Right renal pelvis (tissue), 4 donors: ENCODE measurements at regions not wholly inside any gene's neighbourhood (a gene's known extent, or its start where the extent isn't known, plus 50 kb on each side); places are given as distances from the start of the nearest gene placed in this dataset.

Experiments used
- DNase-seq, 4 donors: peaks; one replicate each; pipeline ENCODE4 v3.0.0-alpha.2; 2013; ENCODE audit warnings: low read depth in 4 of 4, low spot score in 3 of 4, missing footprints in 1 of 4

DNA sequence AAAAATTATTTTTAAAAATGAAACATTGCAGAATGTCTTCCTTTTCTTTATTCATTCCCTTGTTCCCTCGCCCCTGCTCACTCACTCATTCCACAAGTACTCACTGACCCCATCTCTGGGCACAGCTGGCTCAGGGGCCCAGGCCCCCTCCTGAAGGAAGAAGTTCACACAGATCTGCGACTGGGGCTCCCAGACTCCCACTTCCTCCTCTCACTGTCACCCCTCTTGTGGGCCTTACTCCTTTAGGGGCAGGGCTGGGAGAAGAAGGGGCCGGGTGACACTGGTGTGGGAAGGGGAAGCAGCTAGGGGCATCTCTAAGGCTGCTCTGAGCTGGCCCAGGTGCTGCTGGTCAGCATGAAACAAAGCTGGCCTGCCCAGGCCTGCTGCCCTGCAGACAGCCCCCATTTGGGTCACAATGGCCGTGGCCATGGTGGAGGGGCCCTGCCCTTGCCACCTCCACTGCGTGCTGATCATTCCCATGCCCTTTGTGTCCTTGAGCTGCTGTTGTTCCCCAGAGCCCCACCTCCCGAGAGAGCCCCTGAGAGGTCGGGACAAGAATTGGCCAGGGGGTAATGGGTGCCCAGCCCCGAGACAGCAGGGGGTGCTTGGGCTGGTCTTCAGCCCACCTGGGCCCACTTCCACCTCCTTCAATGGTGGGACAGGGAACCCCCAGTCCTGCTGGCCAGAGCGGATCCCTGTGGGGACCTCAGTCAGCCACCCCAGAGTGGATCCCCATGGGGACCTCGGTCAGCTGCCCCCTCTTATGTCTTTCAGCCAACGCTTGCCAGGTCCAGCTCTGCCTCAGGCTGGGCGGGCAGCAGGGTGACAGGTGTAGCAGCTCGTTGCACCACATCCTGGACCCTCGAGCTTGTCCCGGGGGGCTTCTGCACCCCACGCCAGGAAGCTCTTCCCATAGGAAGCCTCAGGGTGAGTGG, 212.4 kb upstream of the C14orf180 start:
- DNase-seq = no peak

DNA sequence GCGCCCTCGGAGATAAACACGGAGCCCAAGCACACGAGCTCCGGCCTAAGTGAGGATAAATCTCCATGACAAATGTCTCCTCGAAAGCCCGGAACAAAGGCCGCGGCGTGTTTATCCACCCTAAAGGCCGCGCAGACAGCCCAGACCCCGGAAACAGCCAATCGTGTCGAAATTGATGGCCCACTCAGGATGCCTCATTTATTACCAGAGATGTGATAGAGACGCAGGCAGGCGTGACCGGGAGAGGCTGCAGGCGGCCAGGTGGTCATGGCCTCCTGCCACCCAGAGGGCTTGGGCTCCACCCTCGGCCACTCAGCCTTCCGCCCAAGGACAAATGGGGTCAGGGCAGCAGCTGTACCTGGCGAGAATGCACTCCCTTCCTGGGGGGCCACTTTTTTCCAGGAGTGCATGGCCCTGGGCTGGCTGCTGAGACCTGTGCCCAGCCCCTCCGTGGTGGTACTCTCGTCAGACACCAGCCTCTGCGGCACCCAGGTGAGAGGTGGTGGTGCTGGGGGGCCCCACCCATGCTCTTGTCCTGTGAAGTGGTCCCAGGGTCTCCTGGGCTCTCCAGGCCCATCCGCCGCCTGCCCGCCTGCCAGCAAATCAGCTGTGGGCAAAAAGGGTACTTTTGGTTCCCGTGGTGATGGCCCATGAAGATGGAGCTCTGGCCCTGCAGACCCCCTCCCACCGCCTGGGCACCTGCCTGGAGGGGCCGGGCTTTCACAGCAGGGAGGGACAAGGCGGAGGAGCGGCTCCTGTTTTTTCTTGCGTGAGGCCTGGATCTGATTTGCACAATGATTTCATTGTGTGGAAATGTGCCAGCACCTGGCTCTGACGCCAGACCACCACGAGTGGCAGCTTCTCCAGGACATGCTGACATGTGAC, 211.5 kb upstream of the C14orf180 start:
- no peak for DNase-seq

DNA sequence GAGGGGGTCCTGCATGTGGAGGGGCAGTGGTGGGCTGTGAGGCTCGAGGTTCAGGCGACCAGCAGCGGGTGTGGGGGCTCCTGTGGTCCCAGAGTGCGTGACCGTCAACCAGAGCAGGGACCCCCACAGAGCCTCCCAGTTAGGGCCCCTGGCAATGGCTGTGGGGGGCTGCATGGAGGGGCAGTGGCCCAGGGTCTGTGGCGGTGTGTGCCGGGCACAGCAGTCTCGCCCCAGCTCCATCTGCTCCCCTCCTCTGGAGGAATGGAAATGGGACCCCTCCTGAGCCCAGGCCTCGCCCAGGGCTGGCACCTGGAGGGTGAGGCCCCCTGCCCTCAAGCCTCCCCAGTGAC, 210.8 kb upstream of the C14orf180 start:
- DNase-seq = no peak

DNA sequence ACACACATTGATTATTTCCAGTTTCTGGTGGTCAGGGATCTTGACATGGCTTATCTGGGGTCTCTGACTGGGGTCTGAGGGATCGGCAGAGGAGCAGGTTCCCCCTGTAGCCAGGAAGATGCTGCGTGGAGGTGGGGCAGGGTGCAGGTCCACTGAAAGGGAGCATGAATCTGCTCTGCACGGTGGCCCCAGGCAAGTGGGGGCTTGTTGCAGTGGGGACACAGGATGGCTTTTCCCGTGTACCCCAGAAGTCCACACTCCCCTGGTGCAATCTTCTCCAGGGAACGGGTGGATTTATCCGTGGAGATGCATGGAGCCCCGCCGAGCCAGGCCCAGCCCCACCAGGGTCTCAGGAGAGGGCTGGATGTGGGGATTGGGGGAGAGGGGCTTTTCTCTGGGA, 210.4 kb upstream of the C14orf180 start:
- no peak for DNase-seq

GRCh38 chr14:104370256-104370870, 209.2 kb upstream of the C14orf180 start:
- DNase-seq = no peak

GRCh38 chr14:104371031-104371430, 208.5 kb upstream of the C14orf180 start:
- no peak for DNase-seq

DNA sequence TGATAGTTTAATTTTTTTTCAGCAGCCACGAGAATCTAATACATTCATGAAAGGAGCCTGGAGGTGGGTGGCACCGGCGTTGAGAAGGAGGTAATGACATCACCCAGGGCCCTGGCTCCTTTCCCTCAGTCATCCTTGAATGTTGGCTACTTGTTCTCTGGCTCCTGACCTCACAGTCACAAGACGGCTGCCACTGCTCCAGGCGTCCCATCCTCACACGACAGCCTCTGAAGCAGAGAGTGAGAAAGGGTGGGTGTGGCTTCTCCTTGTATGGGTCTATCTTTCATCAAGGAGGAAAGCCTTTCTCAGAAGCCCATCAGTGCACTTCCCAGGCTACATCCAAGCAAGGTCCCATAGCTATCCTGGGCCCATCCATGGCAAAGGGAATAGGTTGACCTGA, 207.6 kb upstream of the C14orf180 start:
- DNase-seq = no peak

DNA sequence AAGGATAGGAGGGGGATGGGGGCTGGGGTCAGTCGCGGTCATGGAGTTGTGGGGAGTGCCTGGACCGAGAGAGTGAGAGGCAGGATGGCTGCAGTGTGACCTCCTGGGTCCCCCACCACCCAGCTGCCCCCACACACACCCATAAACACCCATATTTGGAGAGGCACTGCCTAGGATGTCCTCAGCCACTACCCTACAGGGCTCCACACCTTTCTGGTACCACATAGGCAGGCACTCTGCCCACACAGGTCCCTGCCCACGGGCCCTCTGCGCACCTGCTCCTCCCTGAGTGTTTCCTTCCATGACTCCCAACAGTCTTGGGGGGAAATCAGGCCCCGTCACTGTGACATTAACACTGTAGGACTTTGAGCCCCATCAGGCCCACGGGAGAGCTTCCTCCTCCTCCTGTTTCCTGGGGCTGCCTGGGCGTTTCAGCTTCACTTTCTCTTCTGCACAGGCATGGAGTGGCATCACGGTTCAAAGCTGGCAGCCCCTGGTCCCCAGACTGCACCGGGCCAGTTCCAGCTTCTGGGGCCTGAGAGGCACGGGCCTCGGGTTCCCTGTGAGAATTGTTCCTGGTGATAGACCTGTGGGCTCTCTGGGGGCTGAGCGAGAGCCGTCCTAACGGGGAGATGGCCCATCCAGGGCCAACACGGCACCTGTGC, 207.0 kb upstream of the C14orf180 start:
- DNase-seq = no peak

- DNase-seq = no peak
Measured at GRCh38 chr14:104373055-104373854, 206.3 kb upstream of the C14orf180 start.

DNA sequence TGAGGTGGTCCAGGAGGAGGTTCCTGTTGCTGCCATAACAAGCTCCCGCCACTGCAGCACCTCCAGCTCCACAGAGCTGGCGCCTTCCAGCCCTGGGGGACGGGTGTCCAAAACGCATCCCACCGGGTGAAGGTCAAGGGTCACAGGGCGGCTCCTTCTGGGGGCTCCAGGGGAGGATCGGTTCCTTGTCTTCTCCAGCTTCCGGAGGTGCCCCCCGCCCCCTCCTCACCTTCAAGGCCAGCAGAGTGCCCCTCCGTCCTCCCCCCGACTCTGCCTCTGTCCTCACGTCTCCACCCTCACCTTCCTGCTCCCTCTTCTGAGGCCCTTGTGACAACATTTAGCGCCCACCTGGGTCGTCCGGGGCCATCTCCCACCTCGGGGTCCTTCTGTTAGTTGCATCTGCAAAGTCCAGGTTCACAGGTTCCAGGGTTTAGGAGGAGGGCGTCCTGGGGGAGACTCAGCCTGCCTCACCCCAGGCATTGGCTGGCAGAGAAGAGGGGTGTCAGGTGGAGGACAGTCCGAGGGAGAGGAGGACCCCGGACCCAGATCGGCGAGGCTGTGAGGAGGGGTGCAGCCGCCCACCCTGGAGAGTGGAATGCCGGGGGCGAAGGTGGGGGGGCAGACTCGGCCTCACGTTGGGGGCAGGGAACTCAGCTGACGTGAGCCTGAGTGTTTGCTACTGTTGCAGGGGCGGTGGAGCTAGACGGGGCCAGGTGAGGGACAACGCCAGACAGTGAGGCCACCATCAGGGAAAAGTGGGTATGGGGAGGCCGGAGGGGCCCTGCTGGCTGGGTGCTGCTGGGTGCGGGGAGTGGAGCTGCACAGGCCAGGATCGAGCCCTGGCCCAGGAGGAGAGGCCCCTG, 205.5 kb upstream of the C14orf180 start:
- DNase-seq = no peak

GRCh38 chr14:104374718-104375080, 204.9 kb upstream of the C14orf180 start:
- DNase-seq = no peak

DNA sequence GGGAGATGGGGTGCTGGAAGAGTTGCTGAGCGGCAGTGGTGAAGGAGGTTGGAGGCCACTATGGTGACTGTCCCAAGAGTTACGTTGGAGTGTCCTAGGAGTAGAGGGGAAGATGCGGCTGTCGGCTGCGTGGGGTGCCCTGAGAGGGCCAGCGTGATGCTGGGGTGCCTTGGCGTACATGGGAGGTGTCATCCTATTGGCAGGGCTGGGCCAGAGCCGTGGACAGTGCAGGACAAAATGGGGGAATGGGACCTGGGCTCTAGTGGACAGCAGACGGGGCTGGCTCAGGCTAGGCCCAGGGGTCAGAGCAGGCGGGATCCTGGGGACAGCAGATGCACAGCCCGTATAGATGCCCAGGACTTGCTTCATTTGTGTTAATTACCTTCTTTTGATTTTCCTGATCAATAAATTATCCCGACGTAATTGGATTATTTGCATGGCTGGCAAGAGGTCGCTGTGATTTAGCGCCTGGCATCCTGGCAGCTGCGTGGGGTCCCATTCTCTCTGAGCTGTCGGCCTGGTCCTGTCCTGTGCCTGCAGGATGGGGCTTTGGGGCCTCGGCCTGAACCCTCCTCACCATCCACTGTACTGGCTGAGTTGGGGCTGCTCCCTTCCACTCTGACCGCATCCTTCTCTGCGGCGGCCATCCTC, 203.9 kb upstream of the C14orf180 start:
- no peak for DNase-seq

DNA sequence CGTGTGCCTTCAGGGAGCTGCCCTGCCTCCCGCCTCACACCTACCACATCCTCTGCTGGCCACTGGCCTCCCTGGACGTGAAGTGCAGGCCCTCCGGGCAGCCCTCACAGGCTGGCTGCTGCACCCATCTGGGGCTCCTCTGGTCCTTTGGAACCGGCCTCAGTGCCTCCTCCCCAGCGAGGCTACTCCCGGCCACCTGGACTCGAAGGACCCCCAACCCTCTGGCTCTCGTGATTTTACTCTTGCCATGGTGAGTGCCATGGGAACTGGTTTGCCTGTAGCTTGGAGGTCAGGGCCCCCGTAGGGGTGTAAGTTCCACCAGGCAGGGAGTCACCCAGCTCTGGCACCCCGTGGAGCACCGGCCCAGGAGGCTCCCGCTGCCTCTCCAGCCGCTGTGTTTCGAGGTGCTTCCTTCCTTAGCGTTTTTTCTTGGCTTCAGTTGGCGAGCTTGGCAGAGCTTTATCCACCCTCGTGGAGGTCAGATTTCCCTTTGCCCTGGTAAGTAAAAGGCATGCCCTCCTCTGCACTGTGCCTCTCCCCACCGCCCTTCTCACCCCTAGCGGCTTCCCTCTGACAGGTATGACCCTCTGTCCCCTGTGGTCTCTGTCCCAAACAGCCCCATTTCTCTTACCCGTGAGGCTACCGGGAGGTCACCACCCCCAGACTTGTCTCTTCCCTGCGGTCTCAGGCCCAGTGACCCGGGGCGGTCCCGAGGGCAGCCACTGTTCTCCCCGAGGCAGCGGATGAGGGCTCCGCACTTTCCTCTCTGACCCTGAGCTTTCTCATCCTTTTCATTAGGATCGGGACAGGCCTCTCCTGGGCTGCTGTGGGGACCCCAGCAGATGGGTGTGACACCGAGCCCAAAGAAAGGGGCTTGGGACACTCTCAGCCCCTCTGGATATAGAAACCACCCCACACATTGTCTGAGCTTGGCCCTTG, 203.1 kb upstream of the C14orf180 start:
- DNase-seq = no peak

- no peak for DNase-seq
Measured at GRCh38 chr14:104377256-104377655, 202.3 kb upstream of the C14orf180 start.

DNA sequence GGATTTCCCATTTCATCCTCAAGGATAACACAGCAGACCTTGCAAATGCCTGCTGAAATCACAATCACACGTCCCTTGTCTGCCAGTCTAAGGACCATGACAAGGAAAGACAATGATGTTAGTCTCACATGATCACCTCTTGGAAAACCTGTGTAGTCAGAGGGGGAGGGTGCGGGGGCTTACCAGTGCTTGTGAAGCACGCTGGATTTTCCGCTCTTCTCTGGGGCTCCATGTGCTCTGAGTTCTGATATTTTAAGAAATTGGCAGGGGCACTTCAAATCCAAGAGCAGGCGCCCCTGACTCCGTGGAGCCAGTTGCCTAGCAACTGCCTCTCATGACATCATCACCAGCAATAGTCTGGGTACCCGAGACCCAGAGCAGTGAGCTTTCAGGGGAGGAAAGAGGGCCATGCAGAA, 200.9 kb upstream of the C14orf180 start:
- no peak for DNase-seq

DNA sequence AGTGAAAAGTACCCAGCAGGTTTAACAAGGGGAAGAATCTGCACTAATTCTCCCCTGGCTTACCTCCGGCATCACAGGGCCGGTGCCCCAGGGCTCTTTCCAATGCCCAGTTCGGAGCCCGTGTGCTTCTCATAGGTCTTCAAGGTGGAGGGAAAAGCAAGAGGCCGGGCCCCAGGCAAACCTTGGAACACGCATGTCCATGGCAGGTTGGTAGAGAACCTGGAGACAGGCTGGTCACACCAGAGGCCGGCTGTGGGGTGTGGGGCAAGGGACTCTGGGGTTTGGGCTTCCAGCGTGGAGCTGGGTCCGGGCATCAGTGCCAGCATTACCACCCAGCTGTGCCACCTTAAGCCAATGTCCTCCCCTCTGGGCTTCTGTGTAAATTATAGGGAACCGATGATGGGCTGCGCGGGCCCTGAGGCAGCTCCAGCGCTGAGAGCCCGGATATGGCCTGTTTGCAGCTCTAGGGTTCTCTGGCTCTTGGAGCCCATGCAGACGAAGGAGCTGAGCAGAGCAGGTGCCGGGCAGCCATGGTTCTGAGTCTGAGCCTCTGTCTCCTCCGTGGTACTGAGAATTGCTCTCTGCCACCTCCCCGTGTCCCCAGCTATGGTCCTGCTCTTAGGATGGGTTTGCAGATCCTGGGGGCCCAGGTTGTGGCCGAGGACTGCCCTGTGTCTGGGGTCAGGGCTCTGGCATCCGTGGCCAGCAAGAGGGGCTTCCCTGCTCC, 197.0 kb upstream of the C14orf180 start:
- no peak for DNase-seq
